Liver (tissue), 8 donors: ENCODE measurements at regions not wholly inside any gene's neighbourhood (a gene's known extent, or its start where the extent isn't known, plus 50 kb on each side); places are given as distances from the start of the nearest gene placed in this dataset.

Experiments
- DNase-seq: peaks from one replicate; pipeline ENCODE4 v3.0.0-alpha.2; 2017; ENCODE audit warnings: low spot score
- H3K27ac ChIP-seq, 2 donors: one replicate each; pipeline ENCODE4 v1.7.0; 2013; ENCODE audit warnings: inconsistent platforms in 2 of 2, low read length in 2 of 2, control low read depth in 1 of 2, low read depth in 1 of 2, mild to moderate bottlenecking in 1 of 2
- H3K27me3 ChIP-seq, 4 donors: one replicate each; pipeline versions ENCODE4 v1.6.1 to v1.7.0; 2013; ENCODE audit warnings: low read length in 3 of 4, inconsistent platforms in 1 of 4, mild to moderate bottlenecking in 1 of 4, moderate library complexity in 1 of 4; ENCODE audit not compliant: control insufficient read depth in 4 of 4, insufficient read depth in 4 of 4
- H3K36me3 ChIP-seq, 4 donors: one replicate each; pipeline versions ENCODE4 v1.6.1 to v1.7.0; 2013; ENCODE audit warnings: low read length in 3 of 4, mild to moderate bottlenecking in 3 of 4, low read depth in 1 of 4, moderate library complexity in 1 of 4; ENCODE audit not compliant: control insufficient read depth in 4 of 4, insufficient read depth in 3 of 4
- H3K4me1 ChIP-seq, 4 donors: one replicate each; pipeline versions ENCODE4 v1.6.1 to v1.7.0; 2013; ENCODE audit warnings: low read length in 3 of 4, mild to moderate bottlenecking in 3 of 4, moderate library complexity in 1 of 4; ENCODE audit not compliant: control insufficient read depth in 4 of 4, insufficient read depth in 4 of 4
- H3K4me3 ChIP-seq, 3 donors: one replicate each; pipeline versions ENCODE4 v1.6.1 to v1.7.0; 2013; ENCODE audit warnings: low read length in 3 of 3, control low read depth in 1 of 3, low read depth in 1 of 3, mild to moderate bottlenecking in 1 of 3
- H3K9ac ChIP-seq, 2 donors: one replicate each; pipeline ENCODE4 v1.7.0; 2013; ENCODE audit warnings: low read length in 2 of 2, mild to moderate bottlenecking in 2 of 2, moderate library complexity in 2 of 2, control low read depth in 1 of 2, low read depth in 1 of 2
- H3K9me3 ChIP-seq, 4 donors: one replicate each; pipeline versions ENCODE4 v1.6.1 to v1.7.0; 2013; ENCODE audit warnings: low read length in 3 of 4; ENCODE audit not compliant: control insufficient read depth in 4 of 4
- ATF3 ChIP-seq: IDR thresholded peaks from 2 replicates; pipeline ENCODE4 v1.6.1; 2016; ENCODE audit warnings: antibody characterized with exemption
- CTCF ChIP-seq: fragments of 150-350 bp; IDR thresholded peaks from 2 replicates; pipeline ENCODE4 v1.5.1; 2017; ENCODE audit warnings: improper control_type of control experiment, low read depth, low read length; ENCODE audit not compliant: missing input control
- EGR1 ChIP-seq, 2 donors: IDR thresholded peaks; 2 replicates each; pipeline ENCODE4 v1.6.1; 2016 to 2018; ENCODE audit warnings: antibody characterized with exemption in 2 of 2, low read depth in 2 of 2
- FOXA1 ChIP-seq: IDR thresholded peaks from 2 replicates; pipeline ENCODE4 v1.6.1; 2016; ENCODE audit warnings: antibody characterized with exemption
- FOXA2 ChIP-seq: IDR thresholded peaks from 2 replicates; pipeline ENCODE4 v1.6.1; 2016; ENCODE audit warnings: antibody characterized with exemption
- GABPA ChIP-seq, 2 donors: IDR thresholded peaks in 1 of 2; conservative IDR thresholded peaks in 1 of 2; 2 replicates each; pipeline ENCODE4 v1.6.1; 2016; ENCODE audit warnings: antibody characterized with exemption in 2 of 2, mild to moderate bottlenecking in 1 of 2, moderate library complexity in 1 of 2
- HNF4A ChIP-seq, 2 donors: conservative IDR thresholded peaks; 2 replicates each; pipeline ENCODE4 v1.6.1; 2016; ENCODE audit warnings: antibody characterized with exemption in 2 of 2, mild to moderate bottlenecking in 2 of 2
- HNF4G ChIP-seq: IDR thresholded peaks from 2 replicates; pipeline ENCODE4 v1.6.1; 2016; ENCODE audit warnings: antibody characterized with exemption
- JUND ChIP-seq, 2 donors: IDR thresholded peaks; 2 replicates each; pipeline ENCODE4 v1.6.1; 2016; ENCODE audit warnings: antibody characterized with exemption in 2 of 2
- MAX ChIP-seq: IDR thresholded peaks from 2 replicates; pipeline ENCODE4 v1.6.1; 2016; ENCODE audit warnings: antibody characterized with exemption
- NR2F2 ChIP-seq: IDR thresholded peaks from 2 replicates; pipeline ENCODE4 v1.6.1; 2016; ENCODE audit warnings: antibody characterized with exemption
- RAD21 ChIP-seq, 2 donors: IDR thresholded peaks; 2 replicates each; pipeline ENCODE4 v1.6.1; 2016; ENCODE audit warnings: antibody characterized with exemption in 2 of 2, mild to moderate bottlenecking in 2 of 2
- REST ChIP-seq: IDR thresholded peaks from 2 replicates; pipeline ENCODE4 v1.6.1; 2016; ENCODE audit warnings: antibody characterized with exemption, mild to moderate bottlenecking
- RXRA ChIP-seq, 2 donors: IDR thresholded peaks; 2 replicates each; pipeline ENCODE4 v1.6.1; 2017 to 2018; ENCODE audit warnings: antibody characterized with exemption in 2 of 2, mild to moderate bottlenecking in 1 of 2
- SP1 ChIP-seq: IDR thresholded peaks from 2 replicates; pipeline ENCODE4 v1.6.1; 2018; ENCODE audit warnings: antibody characterized with exemption, mild to moderate bottlenecking
- TAF1 ChIP-seq: conservative IDR thresholded peaks from 2 replicates; pipeline ENCODE4 v1.6.1; 2016; ENCODE audit warnings: antibody characterized with exemption, mild to moderate bottlenecking
- YY1 ChIP-seq: IDR thresholded peaks from 2 replicates; pipeline ENCODE4 v1.6.1; 2016; ENCODE audit warnings: antibody characterized with exemption, mild to moderate bottlenecking
- ZBTB33 ChIP-seq: IDR thresholded peaks from 2 replicates; pipeline ENCODE4 v1.6.1; 2016; ENCODE audit warnings: antibody characterized with exemption
- WGBS: extraction: QIAGEN DNeasy Blood & Tissue Kit; methylation state at CpG from one replicate; pipeline ENCODE4 v1.1.7; 2013; 5-methylcytosine and 5-hydroxymethylcytosine counted together
- donor health status: healthy.
- donor health status: healthy.
- donor health status: healthy.
- donor health status: healthy.
- donor health status: healthy.

GRCh38 chr21:27954543-27955165 lies 987.8 kb upstream of the ADAMTS5 start (continued):
- TF ChIP-seq CTCF: no peak
- TF ChIP-seq NR2F2: no peak

GRCh38 chr21:27953340-27954045 lies 986.6 kb upstream of the ADAMTS5 start:
- DNase-seq: no peak
- WGBS: 84% methylated on average over 4 of the region's 4 CpGs

More at GRCh38 chr21:27953340-27954045, 986.6 kb upstream of the ADAMTS5 start:
- no peak for TF ChIP-seq CTCF
- TF ChIP-seq MAX: no peak
- TF ChIP-seq SP1: no peak
- TF ChIP-seq TAF1: no peak
- no peak for TF ChIP-seq RAD21 (IDR thresholded peaks at IDR 0.05)
- TF ChIP-seq NR2F2: no peak
- TF ChIP-seq RXRA (IDR thresholded peaks at IDR 0.05): no peak
- TF ChIP-seq REST: no peak
- no peak for TF ChIP-seq FOXA2
- TF ChIP-seq ATF3: no peak
- TF ChIP-seq EGR1 (IDR thresholded peaks at IDR 0.05; ENCODE audit: low read depth in 2 of 2): no peak
- no peak for TF ChIP-seq ZBTB33
- TF ChIP-seq GABPA (IDR thresholded peaks at IDR 0.05 in 1 of 2, conservative IDR thresholded peaks at IDR 0.05 in 1 of 2): no peak
- TF ChIP-seq JUND (IDR thresholded peaks at IDR 0.05): no peak
- no peak for TF ChIP-seq HNF4G
- no peak for TF ChIP-seq FOXA1
- no peak for TF ChIP-seq YY1
- TF ChIP-seq HNF4A (conservative IDR thresholded peaks at IDR 0.05): no peak
- H3K36me3 ChIP-seq: no peaks in the 10 kb centered on the region
- H3K4me1 ChIP-seq: no peaks in the 10 kb centered on the region
- no peak overlapping the region for H3K4me3 ChIP-seq
- H3K9ac ChIP-seq: no peak overlapping the region
- H3K27me3 ChIP-seq: no peaks in the 10 kb centered on the region
- H3K9me3 ChIP-seq: peaks cover 0 to 2% (median 0%) of the 10 kb centered on the region in 4 donors
- no peak overlapping the region for H3K27ac ChIP-seq
